Left ventricle myocardium inferior (tissue), 1 donor: ENCODE measurements at regions not wholly inside any gene's neighbourhood (a gene's known extent, or its start where the extent isn't known, plus 50 kb on each side); places are given as distances from the start of the nearest gene placed in this dataset.

Experiments used
- DNase-seq: peaks from one replicate; pipeline ENCODE4 v3.0.0-alpha.2; 2020
- H3K27ac ChIP-seq: fragments of 200-600 bp; replicated peaks from 2 replicates; pipeline ENCODE4 v1.8.0; 2021
- H3K27me3 ChIP-seq: fragments of 200-600 bp; 2 replicates; pipeline ENCODE4 v1.8.0; 2021; ENCODE audit warnings: low read depth
- H3K36me3 ChIP-seq: fragments of 200-600 bp; 2 replicates; pipeline ENCODE4 v1.8.0; 2021
- H3K4me1 ChIP-seq: fragments of 200-600 bp; 2 replicates; pipeline ENCODE4 v1.8.0; 2021
- H3K4me3 ChIP-seq: fragments of 200-600 bp; 2 replicates; pipeline ENCODE4 v1.8.0; 2021; ENCODE audit warnings: mild to moderate bottlenecking, moderate library complexity
- H3K9me3 ChIP-seq: fragments of 200-600 bp; replicated peaks from 2 replicates; pipeline ENCODE4 v1.8.0; 2021
- CTCF ChIP-seq: fragments of 200-600 bp; IDR thresholded peaks from 2 replicates; pipeline ENCODE4 v1.8.0; 2021; ENCODE audit warnings: antibody characterized with exemption, mild to moderate bottlenecking, borderline replicate concordance
- intact Hi-C: fragments of 100-400 bp; cut with micrococcal nuclease; formaldehyde crosslinking; loops from one replicate; pipeline ENCODE4 v1.11.0; 2022
- donor health status: DM: no; HTN: yes; CAD: no; lungs with severe emphysema.

DNA sequence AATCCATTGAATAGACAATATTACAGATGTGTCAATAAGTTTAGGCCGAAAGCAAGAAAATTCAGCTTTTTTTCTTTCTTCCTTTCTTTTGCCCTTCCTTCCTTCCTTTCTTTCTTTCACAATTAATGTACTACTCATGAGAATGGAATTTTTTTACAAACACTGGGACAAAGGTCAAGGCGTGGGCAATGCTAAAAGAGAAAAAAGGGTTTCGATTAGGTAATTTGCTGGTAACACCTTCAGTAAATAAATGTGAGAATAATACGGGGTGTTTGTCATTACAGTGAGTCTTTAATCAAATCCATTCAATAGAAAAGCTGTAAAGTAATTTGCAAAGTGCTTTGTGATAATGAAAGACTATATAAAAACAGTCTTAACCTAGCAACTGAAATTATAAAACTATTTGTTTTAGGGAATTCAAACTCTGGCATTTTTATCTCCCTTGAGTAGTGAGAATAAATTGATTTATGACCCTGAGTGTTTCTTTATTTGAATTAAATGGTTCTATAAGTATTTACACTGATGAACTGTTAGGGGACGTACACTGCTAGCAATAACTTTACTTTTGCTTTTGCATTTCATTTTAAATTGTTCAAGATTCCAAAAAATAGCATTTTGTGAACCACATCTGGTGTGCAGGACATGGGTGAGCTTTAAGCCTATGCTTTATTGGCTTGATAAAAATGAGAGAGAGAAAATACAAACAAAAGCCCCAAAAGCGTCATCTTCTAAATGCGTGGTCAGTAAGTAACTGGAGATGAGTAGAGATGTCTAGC, 104.2 kb upstream of the THRB start:
- H3K4me3 ChIP-seq = no peak overlapping the region
- no peaks in the 10 kb centered on the region for H3K27me3 ChIP-seq
- H3K4me1 ChIP-seq = no peaks in the 10 kb centered on the region
- TF ChIP-seq CTCF = no peak
- no peaks in the 10 kb centered on the region for H3K36me3 ChIP-seq
- no peak for DNase-seq
- intact Hi-C loops = no loop called here
- no peaks in the 10 kb centered on the region for H3K9me3 ChIP-seq
- H3K27ac ChIP-seq = no peak overlapping the region

- no peaks in the 10 kb centered on the region for H3K27me3 ChIP-seq
- no peaks in the 10 kb centered on the region for H3K9me3 ChIP-seq
- intact Hi-C loops = no loop called here
- no peaks in the 10 kb centered on the region for H3K36me3 ChIP-seq
- TF ChIP-seq CTCF = no peak
- no peak overlapping the region for H3K4me3 ChIP-seq
- H3K4me1 ChIP-seq = no peaks in the 10 kb centered on the region
- no peak for DNase-seq
- no peak overlapping the region for H3K27ac ChIP-seq
Observed at GRCh38 chr3:24601066-24601939, 106.7 kb upstream of the THRB start.

DNA sequence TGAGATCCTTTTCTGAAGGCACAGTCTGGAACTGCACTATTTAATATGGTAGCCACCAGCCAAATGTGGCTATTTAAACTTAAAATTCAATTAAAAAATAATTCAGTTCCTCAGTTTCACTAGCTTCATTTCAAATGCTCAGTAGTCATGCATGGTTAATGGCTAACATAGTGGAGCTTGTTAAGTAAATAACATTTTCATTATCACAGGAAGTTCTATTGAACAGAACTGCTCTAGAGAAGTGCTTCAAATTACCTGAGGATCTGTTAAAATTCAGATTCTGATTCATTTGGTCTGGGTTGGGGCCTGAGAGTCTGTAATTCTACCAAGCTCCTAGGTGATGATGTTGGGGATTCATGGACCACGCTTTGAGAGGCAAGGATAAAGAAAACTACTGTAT, 109.6 kb upstream of the THRB start:
- intact Hi-C loops = no loop called here
- Histone ChIP-seq H3K36me3 (no peaks in the 10 kb centered on the region), H3K4me1 (no peaks in the 10 kb centered on the region), H3K27ac (no peak overlapping the region), H3K9me3 (no peaks in the 10 kb centered on the region), H3K27me3 (no peaks in the 10 kb centered on the region), H3K4me3 (no peak overlapping the region)
- TF ChIP-seq CTCF = no peak
- no peak for DNase-seq

- H3K4me3 ChIP-seq = no peak overlapping the region
- no peaks in the 10 kb centered on the region for H3K27me3 ChIP-seq
- TF ChIP-seq CTCF = no peak
- H3K27ac ChIP-seq = no peak overlapping the region
- no peaks in the 10 kb centered on the region for H3K9me3 ChIP-seq
- no peaks in the 10 kb centered on the region for H3K36me3 ChIP-seq
- no peaks in the 10 kb centered on the region for H3K4me1 ChIP-seq
- no peak for DNase-seq
- intact Hi-C loops = no loop called here
Observed at GRCh38 chr3:24605511-24606028, 110.9 kb upstream of the THRB start.

- H3K36me3 ChIP-seq = no peaks in the 10 kb centered on the region
- intact Hi-C loops = no loop called here
- H3K4me1 ChIP-seq = no peaks in the 10 kb centered on the region
- no peak for DNase-seq
- H3K27me3 ChIP-seq = no peaks in the 10 kb centered on the region
- no peak overlapping the region for H3K27ac ChIP-seq
- no peaks in the 10 kb centered on the region for H3K9me3 ChIP-seq
- no peak for TF ChIP-seq CTCF
- no peak overlapping the region for H3K4me3 ChIP-seq
Observed at GRCh38 chr3:24607281-24607680, 112.6 kb upstream of the THRB start.
